Choroid plexus epithelial cell (primary cell): ENCODE measurements at regions not wholly inside any gene's neighbourhood (a gene's known extent, or its start where the extent isn't known, plus 50 kb on each side); places are given as distances from the start of the nearest gene placed in this dataset.

ENCODE experiments used
- DNase-seq: peaks from one replicate; pipeline ENCODE4 v3.0.0-alpha.2; 2010; ENCODE audit warnings: low read depth
- H3K4me3 ChIP-seq: 2 replicates; pipeline ENCODE4 v1.5.1; 2011; ENCODE audit warnings: low read depth, mild to moderate bottlenecking, control low read depth, low read length, moderate library complexity
- TF ChIP-seq, protein P1 (sequence below): conservative IDR thresholded peaks from 2 replicates; pipeline ENCODE4 v1.5.1; 2011; ENCODE audit warnings: low read depth, mild to moderate bottlenecking, control low read depth, inconsistent platforms, low read length, moderate library complexity

DNA sequence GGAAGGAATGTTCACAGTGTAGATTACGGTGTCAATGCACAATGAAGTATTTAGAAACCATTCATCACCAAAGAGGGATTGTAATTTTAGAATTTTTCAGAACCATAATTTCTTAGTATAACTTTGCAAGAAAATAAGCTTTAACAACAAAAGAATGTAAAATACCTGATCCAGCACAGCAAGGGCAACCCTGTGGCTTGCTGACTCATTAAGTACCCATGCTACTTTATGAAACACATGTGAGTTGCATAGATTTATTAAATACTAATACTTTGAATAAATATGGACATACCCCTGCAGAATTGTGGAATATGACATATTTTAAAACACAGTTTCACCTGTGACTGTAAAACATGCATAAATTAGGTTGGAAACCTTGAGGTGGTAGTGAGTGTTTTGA is 281.3 kb downstream of the ZNF248 start:
- TF ChIP-seq, protein P1, sequence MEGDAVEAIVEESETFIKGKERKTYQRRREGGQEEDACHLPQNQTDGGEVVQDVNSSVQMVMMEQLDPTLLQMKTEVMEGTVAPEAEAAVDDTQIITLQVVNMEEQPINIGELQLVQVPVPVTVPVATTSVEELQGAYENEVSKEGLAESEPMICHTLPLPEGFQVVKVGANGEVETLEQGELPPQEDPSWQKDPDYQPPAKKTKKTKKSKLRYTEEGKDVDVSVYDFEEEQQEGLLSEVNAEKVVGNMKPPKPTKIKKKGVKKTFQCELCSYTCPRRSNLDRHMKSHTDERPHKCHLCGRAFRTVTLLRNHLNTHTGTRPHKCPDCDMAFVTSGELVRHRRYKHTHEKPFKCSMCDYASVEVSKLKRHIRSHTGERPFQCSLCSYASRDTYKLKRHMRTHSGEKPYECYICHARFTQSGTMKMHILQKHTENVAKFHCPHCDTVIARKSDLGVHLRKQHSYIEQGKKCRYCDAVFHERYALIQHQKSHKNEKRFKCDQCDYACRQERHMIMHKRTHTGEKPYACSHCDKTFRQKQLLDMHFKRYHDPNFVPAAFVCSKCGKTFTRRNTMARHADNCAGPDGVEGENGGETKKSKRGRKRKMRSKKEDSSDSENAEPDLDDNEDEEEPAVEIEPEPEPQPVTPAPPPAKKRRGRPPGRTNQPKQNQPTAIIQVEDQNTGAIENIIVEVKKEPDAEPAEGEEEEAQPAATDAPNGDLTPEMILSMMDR: no peak
- H3K4me3 ChIP-seq: no peak overlapping the region
- no peak for DNase-seq

DNA sequence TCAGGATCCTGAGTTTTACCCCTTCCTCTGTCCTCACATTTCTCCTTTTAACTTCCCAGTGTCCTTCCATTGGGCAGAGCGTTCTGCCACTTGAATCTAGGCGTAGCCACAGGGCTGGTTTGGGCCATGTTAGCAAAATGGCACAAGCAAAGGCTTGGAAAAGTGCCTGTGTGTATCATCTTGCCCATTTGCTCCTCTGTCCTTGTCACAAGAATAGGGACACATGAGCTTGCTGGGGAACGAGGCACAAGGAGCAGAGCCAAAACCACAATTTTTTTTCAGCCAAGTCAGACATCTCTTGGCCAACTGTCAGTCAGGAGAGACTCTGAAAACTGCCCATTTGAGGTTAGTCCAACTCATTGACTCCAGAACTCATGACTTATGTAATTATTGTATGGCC is 285.2 kb downstream of the ZNF248 start:
- TF ChIP-seq, protein P1: no peak
- no peak overlapping the region for H3K4me3 ChIP-seq
- no peak for DNase-seq

DNA sequence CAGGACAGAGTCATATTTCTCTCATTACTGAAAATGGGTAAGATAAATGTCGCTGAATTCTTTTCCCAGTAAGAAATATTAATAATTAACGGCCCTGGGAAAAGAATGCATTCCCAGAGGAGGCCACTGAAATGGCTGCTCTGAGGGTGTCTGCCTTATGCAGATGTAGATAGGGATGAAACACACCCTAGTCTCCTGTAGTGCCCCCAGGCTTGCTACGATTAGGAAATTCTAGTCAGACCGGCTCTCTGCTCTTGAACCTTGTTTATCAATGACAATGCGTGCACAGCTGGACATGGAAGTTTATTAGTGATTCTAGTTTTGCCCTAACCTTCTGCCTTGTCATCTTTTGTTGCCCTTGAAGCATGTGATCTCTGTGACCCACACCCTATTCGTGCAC is 291.1 kb downstream of the ZNF248 start:
- DNase-seq: no peak
- no peak overlapping the region for H3K4me3 ChIP-seq
- TF ChIP-seq, protein P1: no peak

DNA sequence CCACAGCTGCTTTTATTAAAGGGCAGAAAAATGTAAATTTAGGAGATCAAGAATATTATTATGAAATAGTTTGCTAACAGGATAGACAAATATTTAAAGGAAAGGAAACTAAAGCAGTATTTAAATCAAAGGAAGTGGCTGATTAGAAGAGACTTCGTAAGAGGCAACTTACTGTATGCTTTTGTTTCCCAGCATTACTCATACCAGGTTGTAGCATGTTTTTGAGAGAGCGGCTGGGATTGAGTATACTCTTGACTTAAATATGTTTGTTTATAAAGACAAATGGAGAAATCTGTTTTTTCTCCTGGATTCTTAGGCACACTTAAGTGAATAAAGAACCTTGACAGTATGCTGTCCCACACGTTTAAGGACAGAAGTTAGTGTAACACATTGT is 293.7 kb downstream of the ZNF248 start:
- H3K4me3 ChIP-seq: no peak overlapping the region
- DNase-seq: no peak
- TF ChIP-seq, protein P1: no peak

DNA sequence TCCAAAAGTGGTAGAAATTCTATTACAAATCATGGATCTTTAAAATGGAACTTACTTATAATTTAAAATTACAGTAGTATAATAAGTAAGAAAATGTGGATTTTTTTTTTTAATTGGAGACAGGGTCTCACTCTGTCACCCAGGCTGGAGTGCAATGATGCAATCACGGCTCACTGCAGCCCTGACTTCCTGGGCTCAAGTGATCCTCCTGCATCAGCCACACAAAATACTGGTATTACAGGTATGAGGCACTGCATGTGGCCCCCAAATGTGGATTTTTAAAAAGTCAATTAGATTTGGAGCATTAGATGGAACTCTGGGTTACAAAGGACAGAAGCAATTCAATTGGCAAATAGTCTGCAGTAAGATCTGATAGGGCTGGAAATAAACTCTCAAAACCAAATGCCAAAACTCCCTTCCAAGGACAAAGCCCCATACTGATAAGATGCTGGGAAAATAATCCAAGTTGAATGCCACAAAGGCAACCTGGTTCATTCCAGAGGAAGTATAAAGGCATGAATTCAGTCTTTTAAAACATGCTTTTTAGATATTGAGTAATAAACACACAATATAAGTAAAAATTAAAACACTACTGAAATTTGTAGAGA is 294.2 kb downstream of the ZNF248 start:
- no peak for DNase-seq
- TF ChIP-seq, protein P1: no peak
- no peak overlapping the region for H3K4me3 ChIP-seq

DNA sequence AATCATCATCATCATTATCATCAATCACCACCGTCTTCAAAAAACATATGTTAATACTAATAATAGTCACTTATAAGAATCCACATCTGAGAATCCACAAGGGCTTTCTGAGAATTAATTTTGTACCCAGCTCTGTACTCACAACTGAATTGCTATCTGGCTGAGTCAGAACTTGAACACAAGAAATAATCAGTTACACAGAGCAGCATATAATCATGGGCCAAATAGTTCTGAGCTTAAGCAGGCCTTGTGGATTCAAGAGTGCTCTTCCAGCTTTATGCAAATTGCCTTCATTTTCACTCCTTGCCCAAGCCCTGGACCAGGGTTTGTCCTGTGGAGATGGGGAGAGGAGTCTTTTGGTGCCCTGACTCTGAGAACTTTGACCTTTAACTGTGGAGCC is 304.5 kb downstream of the ZNF248 start:
- TF ChIP-seq, protein P1: no peak
- DNase-seq: no peak
- no peak overlapping the region for H3K4me3 ChIP-seq

DNA sequence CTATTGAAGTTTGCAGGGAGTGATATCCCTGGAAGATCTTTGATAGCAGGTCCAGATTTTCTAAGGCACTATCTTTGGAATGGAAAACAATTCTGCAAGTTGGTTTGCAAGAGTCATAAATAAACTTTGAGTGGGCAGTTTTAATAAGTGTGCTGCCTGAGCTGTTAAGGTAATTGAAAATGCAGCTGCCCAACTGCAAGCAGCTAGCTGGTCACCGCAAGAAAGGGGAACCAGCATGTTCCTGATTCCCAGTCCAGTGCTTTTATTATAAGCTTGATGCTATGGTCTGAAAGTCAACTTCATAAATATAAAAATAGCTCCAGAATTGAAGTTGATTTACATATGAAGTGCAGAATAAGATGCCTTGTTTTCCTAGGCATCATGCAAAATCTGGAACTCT is 308.4 kb downstream of the ZNF248 start:
- TF ChIP-seq, protein P1: no peak
- DNase-seq: no peak

More for the DNA sequence above, 308.4 kb downstream of the ZNF248 start:
- H3K4me3 ChIP-seq: no peak overlapping the region
